Endothelial cell of umbilical vein (primary cell): ENCODE measurements at regions not wholly inside any gene's neighbourhood (a gene's known extent, or its start where the extent isn't known, plus 50 kb on each side); places are given as distances from the start of the nearest gene placed in this dataset.

Source experiments
- BruUV-seq: library from RNA; stranded (reverse); fragments of 400-500 nt; replicated peaks from 2 replicates; lab custom pipeline; 2021; lab: Mats Ljungman, UMichigan
- CTCF ChIA-PET: fragments of 300-600, 350-600 bp; sonication (Branson Sonifier 250); formaldehyde crosslinking; loops from one replicate; lab custom pipeline; 2021; ENCODE audit warnings: antibody characterized with exemption, inconsistent platforms; lab: Charles Lee
- POLR2A ChIA-PET: fragments of 300-600, 350-600 bp; sonication (Branson Sonifier 250); formaldehyde crosslinking; loops from one replicate; lab custom pipeline; 2021; ENCODE audit warnings: antibody characterized with exemption, inconsistent platforms; lab: Charles Lee
- DNase-seq: peaks from one replicate; pipeline ENCODE4 v3.0.0-alpha.2; 2011; ENCODE audit warnings: low read depth, low spot score
- FAIRE-seq: peaks from 2 replicates; lab custom pipeline; 2011; peaks lifted over from hg19 to GRCh38; lab: Jason Lieb, UNC
- H2AFZ ChIP-seq: 2 replicates; pipeline ENCODE4 v1.6.0; 2012; ENCODE audit warnings: low read depth, low read length, control low read depth, inconsistent platforms
- H3K27ac ChIP-seq: 2 replicates; pipeline ENCODE4 v1.5.1; 2011; ENCODE audit warnings: low read depth, mild to moderate bottlenecking, control low read depth, low read length, moderate library complexity; ENCODE audit not compliant: insufficient read depth
- H3K27me3 ChIP-seq, 2 experiments: 2 replicates each; pipeline versions ENCODE4 v1.6.0 to v1.6.1; 2011; ENCODE audit warnings: low read length in 2 of 2, mixed read lengths in 1 of 2; ENCODE audit not compliant: control insufficient read depth in 2 of 2, insufficient read depth in 2 of 2
- H3K36me3 ChIP-seq, 2 experiments: 2 replicates in 1 of 2; 3 replicates in 1 of 2; pipeline ENCODE4 v1.5.1; 2011; ENCODE audit warnings: low read length in 2 of 2, mild to moderate bottlenecking in 1 of 2, moderate library complexity in 1 of 2; ENCODE audit not compliant: control insufficient read depth in 2 of 2, insufficient read depth in 2 of 2; ENCODE audit errors: extremely low read depth in 1 of 2
- H3K4me1 ChIP-seq: 3 replicates; pipeline ENCODE4 v1.5.1; 2011; ENCODE audit warnings: mild to moderate bottlenecking, low read length; ENCODE audit not compliant: control insufficient read depth, insufficient read depth; ENCODE audit errors: extremely low read depth
- H3K4me2 ChIP-seq: 2 replicates; pipeline ENCODE4 v1.6.1; 2011; ENCODE audit warnings: low read length, control low read depth, mixed read lengths; ENCODE audit not compliant: insufficient read depth
- H3K4me3 ChIP-seq, 3 experiments: fragments of 200-600 bp in 1 of 3; sonication (generic), shearing (Covaris generic) in 1 of 3; replicated peaks in 1 of 3; 2 replicates each; pipeline ENCODE4 v1.5.1; 2011 to 2016; ENCODE audit warnings: control low read depth in 3 of 3, low read length in 3 of 3, mild to moderate bottlenecking in 2 of 3, inconsistent platforms in 1 of 3, low read depth in 1 of 3, moderate library complexity in 1 of 3; ENCODE audit not compliant: insufficient read depth in 1 of 3
- H3K79me2 ChIP-seq: 2 replicates; pipeline ENCODE4 v1.6.0; 2012; ENCODE audit warnings: low read length, inconsistent platforms; ENCODE audit not compliant: control insufficient read depth, insufficient read depth
- H3K9ac ChIP-seq: replicated peaks from 2 replicates; pipeline ENCODE3; 2011; ENCODE audit warnings: low read length, control low read depth; ENCODE audit not compliant: insufficient read depth; ENCODE audit errors: extremely low read depth
- H3K9me1 ChIP-seq: replicated peaks from 3 replicates; pipeline ENCODE4 v1.6.0; 2011; ENCODE audit warnings: mild to moderate bottlenecking, low read length; ENCODE audit not compliant: control insufficient read depth, insufficient read depth; ENCODE audit errors: extremely low read depth
- H3K9me3 ChIP-seq: replicated peaks from 2 replicates; pipeline ENCODE4 v1.5.1; 2012; ENCODE audit warnings: low read length, inconsistent platforms; ENCODE audit not compliant: control insufficient read depth, insufficient read depth
- H4K20me1 ChIP-seq: replicated peaks from 2 replicates; pipeline ENCODE3; 2011; ENCODE audit warnings: mild to moderate bottlenecking, low read length; ENCODE audit not compliant: control insufficient read depth, insufficient read depth; ENCODE audit errors: extremely low read depth
- EZH2 ChIP-seq: IDR thresholded peaks from 2 replicates; pipeline ENCODE4 v1.6.1; 2012; ENCODE audit warnings: borderline replicate concordance, low read depth, mild to moderate bottlenecking, moderate library complexity, low read length, inconsistent platforms; ENCODE audit not compliant: severe bottlenecking
- FOS ChIP-seq: IDR thresholded peaks from 2 replicates; pipeline ENCODE4 v1.6.1; 2011; ENCODE audit warnings: mild to moderate bottlenecking, low read length, moderate library complexity, borderline replicate concordance; ENCODE audit not compliant: insufficient read depth
- GATA2 ChIP-seq: IDR thresholded peaks from 2 replicates; pipeline ENCODE4 v1.7.0; 2011; ENCODE audit warnings: low read depth, mild to moderate bottlenecking, moderate library complexity, mixed read lengths, low read length; ENCODE audit not compliant: insufficient read length, insufficient read depth
- JUN ChIP-seq: IDR thresholded peaks from 2 replicates; pipeline ENCODE4 v1.6.1; 2011; ENCODE audit warnings: borderline replicate concordance, low read depth; ENCODE audit not compliant: insufficient read length, insufficient read depth
- MYC ChIP-seq: IDR thresholded peaks from one replicate; pipeline ENCODE4 v1.6.1; 2011; ENCODE audit warnings: mild to moderate bottlenecking, low read depth, low read length
- POLR2A ChIP-seq: IDR thresholded peaks from 2 replicates; pipeline ENCODE4 v1.6.1; 2012; ENCODE audit warnings: low read depth, mild to moderate bottlenecking, control low read depth, low read length
- POLR2AphosphoS5 ChIP-seq: IDR thresholded peaks from 2 replicates; pipeline ENCODE4 v1.6.1; 2012; ENCODE audit warnings: low read depth, mild to moderate bottlenecking, control low read depth, low read length, moderate library complexity; ENCODE audit not compliant: insufficient read depth
- dilution Hi-C: fragments of 300-500 bp; cut with MboI; formaldehyde crosslinking; loops from one replicate; pipeline ENCODE4 v1.15.0; 2019; ENCODE audit warnings: low sequenced_read_pairs; ENCODE audit not compliant: extremely low pct_ligation_motif_present
- intact Hi-C: fragments of 100-400 bp; cut with micrococcal nuclease; formaldehyde crosslinking; loops from one replicate; pipeline ENCODE4 v1.10.0; 2022
- TF ChIP-seq, protein P1 (sequence below): IDR thresholded peaks from 2 replicates; pipeline ENCODE4 v1.6.1; 2011; ENCODE audit not compliant: insufficient read depth, insufficient read length
- TF ChIP-seq, protein P2 (sequence below), 2 donors: IDR thresholded peaks; 1 replicate in 1 of 2; 2 replicates in 1 of 2; pipeline ENCODE4 v1.5.1; 2011; ENCODE audit warnings: low read length in 2 of 2, mild to moderate bottlenecking in 2 of 2, moderate library complexity in 2 of 2, control low read depth in 1 of 2, inconsistent platforms in 1 of 2, low read depth in 1 of 2; ENCODE audit not compliant: insufficient read depth in 1 of 2; ENCODE audit errors: extremely low read depth in 1 of 2

DNA sequence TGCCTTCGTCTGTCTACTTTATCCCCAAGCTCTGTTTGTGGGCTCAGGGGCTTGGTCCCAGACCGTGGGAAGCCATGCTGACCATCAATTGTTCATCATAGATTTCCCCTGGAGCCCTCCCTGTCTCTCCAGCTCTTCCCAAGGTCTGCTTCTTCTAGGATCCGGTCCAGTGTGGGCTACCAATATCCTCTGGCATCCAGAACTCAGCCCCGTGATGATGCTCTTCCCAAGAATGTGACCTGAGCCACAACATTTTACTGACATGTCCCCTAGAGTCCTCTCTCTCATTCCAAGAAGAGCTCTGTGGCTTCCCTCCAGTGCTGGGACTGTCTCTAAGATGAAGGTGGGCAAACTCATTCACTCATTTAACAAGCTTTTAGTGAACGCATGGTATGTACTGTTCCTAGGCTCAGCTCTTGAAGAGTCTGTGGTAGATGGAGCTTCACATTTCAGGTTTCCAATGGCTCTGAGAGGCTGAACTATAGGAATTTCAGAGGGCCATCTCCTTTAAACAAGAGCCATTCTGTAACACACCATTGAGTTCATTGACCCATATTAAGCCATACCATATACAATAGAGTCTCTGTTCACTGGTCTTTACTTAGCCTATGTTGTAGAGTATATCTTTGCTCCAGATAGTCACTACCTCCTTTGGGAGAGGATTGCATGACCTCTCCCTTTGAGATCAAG is 142.0 kb upstream of the APCDD1 start:
- Histone ChIP-seq H3K27ac (no peak overlapping the region), H3K4me1 (no peaks in the 10 kb centered on the region), H3K79me2 (no peaks in the 10 kb centered on the region), H3K9ac (no peak overlapping the region), H3K4me3 (no peak overlapping the region), H4K20me1 (no peaks in the 10 kb centered on the region), H2AFZ (no peak overlapping the region), H3K4me2 (no peak overlapping the region), H3K9me1 (no peaks in the 10 kb centered on the region), H3K27me3 (peaks cover 9 to 16% of the 10 kb centered on the region in 2 experiments), H3K36me3 (no peaks in the 10 kb centered on the region), H3K9me3 (no peaks in the 10 kb centered on the region)
- FAIRE-seq = no peak
- intact Hi-C loops (no loop called here), dilution Hi-C loops (no loop called here)
- DNase-seq = no peak
- POLR2A ChIA-PET = no interaction called here
- CTCF ChIA-PET = interaction anchor here (0.9 to 1.5 kb wide), 3 partner anchors 9 to 12 kb away, joined by 3 to 5 read pairs (median 4); no protein-coding TSS in a partner anchor
- no TSS peak for BruUV-seq
- TF ChIP-seq FOS (no peak), MYC (no peak), POLR2AphosphoS5 (no peak), EZH2 (no peak), JUN (no peak), GATA2 (no peak), POLR2A (no peak)
- TF ChIP-seq, protein P1, sequence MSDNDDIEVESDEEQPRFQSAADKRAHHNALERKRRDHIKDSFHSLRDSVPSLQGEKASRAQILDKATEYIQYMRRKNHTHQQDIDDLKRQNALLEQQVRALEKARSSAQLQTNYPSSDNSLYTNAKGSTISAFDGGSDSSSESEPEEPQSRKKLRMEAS = no peak
- TF ChIP-seq, protein P2, sequence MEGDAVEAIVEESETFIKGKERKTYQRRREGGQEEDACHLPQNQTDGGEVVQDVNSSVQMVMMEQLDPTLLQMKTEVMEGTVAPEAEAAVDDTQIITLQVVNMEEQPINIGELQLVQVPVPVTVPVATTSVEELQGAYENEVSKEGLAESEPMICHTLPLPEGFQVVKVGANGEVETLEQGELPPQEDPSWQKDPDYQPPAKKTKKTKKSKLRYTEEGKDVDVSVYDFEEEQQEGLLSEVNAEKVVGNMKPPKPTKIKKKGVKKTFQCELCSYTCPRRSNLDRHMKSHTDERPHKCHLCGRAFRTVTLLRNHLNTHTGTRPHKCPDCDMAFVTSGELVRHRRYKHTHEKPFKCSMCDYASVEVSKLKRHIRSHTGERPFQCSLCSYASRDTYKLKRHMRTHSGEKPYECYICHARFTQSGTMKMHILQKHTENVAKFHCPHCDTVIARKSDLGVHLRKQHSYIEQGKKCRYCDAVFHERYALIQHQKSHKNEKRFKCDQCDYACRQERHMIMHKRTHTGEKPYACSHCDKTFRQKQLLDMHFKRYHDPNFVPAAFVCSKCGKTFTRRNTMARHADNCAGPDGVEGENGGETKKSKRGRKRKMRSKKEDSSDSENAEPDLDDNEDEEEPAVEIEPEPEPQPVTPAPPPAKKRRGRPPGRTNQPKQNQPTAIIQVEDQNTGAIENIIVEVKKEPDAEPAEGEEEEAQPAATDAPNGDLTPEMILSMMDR (IDR thresholded peaks at IDR 0.05; ENCODE audit: extremely low read depth in 1 of 2, insufficient read depth in 1 of 2, low read depth in 1 of 2, low read length in 2 of 2) = no peak
